ENCODE measurements at regions not wholly inside any gene's neighbourhood (a gene's known extent, or its start where the extent isn't known, plus 50 kb on each side); places are given as distances from the start of the nearest gene placed in this dataset.

- Histone ChIP-seq H3K79me2 (ENCODE audit: control insufficient read depth, insufficient read depth, low read length) (no peaks in the 10 kb centered on the region), H3K4me2 (ENCODE audit: insufficient read depth, low read length) (no peak overlapping the region), H3K36me3 (ENCODE audit: control insufficient read depth in 2 of 2, extremely low read depth in 1 of 2, insufficient read depth in 2 of 2, low read length in 2 of 2) (no peaks in the 10 kb centered on the region), H3K27me3 (ENCODE audit: control insufficient read depth in 2 of 2, insufficient read depth in 2 of 2, low read length in 2 of 2) (no peaks in the 10 kb centered on the region), H3K9me1 (replicated peaks; ENCODE audit: control insufficient read depth, extremely low read depth, insufficient read depth, low read length) (no peaks in the 10 kb centered on the region), H4K20me1 (replicated peaks; ENCODE audit: control insufficient read depth, extremely low read depth, insufficient read depth, low read length) (no peaks in the 10 kb centered on the region), H3K9me3 (replicated peaks; ENCODE audit: control insufficient read depth, insufficient read depth, low read length) (no peaks in the 10 kb centered on the region), H3K27ac (ENCODE audit: insufficient read depth, low read depth, low read length) (no peak overlapping the region), H2AFZ (ENCODE audit: low read depth, low read length) (no peak overlapping the region), H3K9ac (replicated peaks; ENCODE audit: extremely low read depth, insufficient read depth, low read length) (no peak overlapping the region), H3K4me1 (ENCODE audit: control insufficient read depth, extremely low read depth, insufficient read depth, low read length) (no peaks in the 10 kb centered on the region), H3K4me3 (replicated peaks in 1 of 3; ENCODE audit: insufficient read depth in 1 of 3, low read depth in 1 of 3, low read length in 3 of 3) (no peak overlapping the region)
- FAIRE-seq (no peak), DNase-seq (ENCODE audit: low read depth, low spot score) (no peak)
- dilution Hi-C loops (cut with MboI; ENCODE audit: extremely low pct_ligation_motif_present, low sequenced_read_pairs) (no loop called here), intact Hi-C loops (cut with micrococcal nuclease) (no loop called here)
- CTCF ChIA-PET: no interaction called here
- BruUV-seq (replicated peaks): no TSS peak
- POLR2A ChIA-PET: no interaction called here
- TF ChIP-seq POLR2AphosphoS5 (IDR thresholded peaks at IDR 0.05; ENCODE audit: insufficient read depth, low read depth, low read length) (no peak), FOS (IDR thresholded peaks at IDR 0.05; ENCODE audit: borderline replicate concordance, insufficient read depth, low read length) (no peak), EZH2 (IDR thresholded peaks at IDR 0.05; ENCODE audit: borderline replicate concordance, low read depth, low read length, severe bottlenecking) (no peak), MYC (IDR thresholded peaks at IDR 0.05; ENCODE audit: low read depth, low read length) (no peak), POLR2A (IDR thresholded peaks at IDR 0.05; ENCODE audit: low read depth, low read length) (no peak), JUN (IDR thresholded peaks at IDR 0.05; ENCODE audit: borderline replicate concordance, insufficient read depth, insufficient read length, low read depth) (no peak), GATA2 (IDR thresholded peaks at IDR 0.05; ENCODE audit: insufficient read depth, insufficient read length, low read depth, low read length) (no peak)
- TF ChIP-seq, protein P1, sequence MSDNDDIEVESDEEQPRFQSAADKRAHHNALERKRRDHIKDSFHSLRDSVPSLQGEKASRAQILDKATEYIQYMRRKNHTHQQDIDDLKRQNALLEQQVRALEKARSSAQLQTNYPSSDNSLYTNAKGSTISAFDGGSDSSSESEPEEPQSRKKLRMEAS (IDR thresholded peaks at IDR 0.05; ENCODE audit: insufficient read depth, insufficient read length): no peak
- TF ChIP-seq, protein P2, sequence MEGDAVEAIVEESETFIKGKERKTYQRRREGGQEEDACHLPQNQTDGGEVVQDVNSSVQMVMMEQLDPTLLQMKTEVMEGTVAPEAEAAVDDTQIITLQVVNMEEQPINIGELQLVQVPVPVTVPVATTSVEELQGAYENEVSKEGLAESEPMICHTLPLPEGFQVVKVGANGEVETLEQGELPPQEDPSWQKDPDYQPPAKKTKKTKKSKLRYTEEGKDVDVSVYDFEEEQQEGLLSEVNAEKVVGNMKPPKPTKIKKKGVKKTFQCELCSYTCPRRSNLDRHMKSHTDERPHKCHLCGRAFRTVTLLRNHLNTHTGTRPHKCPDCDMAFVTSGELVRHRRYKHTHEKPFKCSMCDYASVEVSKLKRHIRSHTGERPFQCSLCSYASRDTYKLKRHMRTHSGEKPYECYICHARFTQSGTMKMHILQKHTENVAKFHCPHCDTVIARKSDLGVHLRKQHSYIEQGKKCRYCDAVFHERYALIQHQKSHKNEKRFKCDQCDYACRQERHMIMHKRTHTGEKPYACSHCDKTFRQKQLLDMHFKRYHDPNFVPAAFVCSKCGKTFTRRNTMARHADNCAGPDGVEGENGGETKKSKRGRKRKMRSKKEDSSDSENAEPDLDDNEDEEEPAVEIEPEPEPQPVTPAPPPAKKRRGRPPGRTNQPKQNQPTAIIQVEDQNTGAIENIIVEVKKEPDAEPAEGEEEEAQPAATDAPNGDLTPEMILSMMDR (IDR thresholded peaks at IDR 0.05; ENCODE audit: extremely low read depth in 1 of 2, insufficient read depth in 1 of 2, low read depth in 1 of 2, low read length in 2 of 2): no peak
Measured at GRCh38 chr13:86653009-86653408, 853.8 kb upstream of the SLITRK6 start.
